Heart left ventricle (tissue), 13 donors: ENCODE measurements at regions not wholly inside any gene's neighbourhood (a gene's known extent, or its start where the extent isn't known, plus 50 kb on each side); places are given as distances from the start of the nearest gene placed in this dataset.

ENCODE experiments used
- POLR2A ChIP-seq, 2 donors: fragments of 450-650 bp; IDR thresholded peaks; one replicate each; pipeline ENCODE4 v1.6.1; 2017; ENCODE audit warnings: antibody characterized with exemption in 2 of 2, mild to moderate bottlenecking in 2 of 2, moderate library complexity in 2 of 2
- TF ChIP-seq, protein P1 (sequence below), 12 donors: fragments of 200-600 bp; sonication (generic) in 4 of 12; IDR thresholded peaks; one replicate each; pipeline versions ENCODE4 v1.5.0 to v1.8.0; 2018 to 2022; ENCODE audit warnings: antibody characterized with exemption in 12 of 12, mild to moderate bottlenecking in 5 of 12
- donor health status: ischemic (EF 13 %, LVEDD 7.1; RV severe dilation, severe dysfunction).
- donor health status: DM: no; HTN: yes; CAD: no.
- donor health status: DM: no; HTN: no; CAD: no.
- donor health status: ischemic (EF 25% LVEDD 6.9; RV normal size, moderate dysfunction).
- donor health status: ischemic (EF 25% LVEDD 5.7; RV mildly dilated, moderate dysfunction).
- donor health status: ischemic (EF 35%, LVEDD 5.7; RV mildly dilated, moderate dysfunction).
- donor health status: nonischemic (EF 11% LVEDD 7.7; RV severe dilation, severe dysfunction).
- donor health status: DM: yes; HTN: yes; CAD: no.
- donor health status: PGD.
- donor health status: ischemic (EF 29% LVEDD 5.4; RV normal size, mild dysfunction).
- donor health status: nonischemic (EF 23%, LVEDD 6.1; RV moderate dilation, normal function).

DNA sequence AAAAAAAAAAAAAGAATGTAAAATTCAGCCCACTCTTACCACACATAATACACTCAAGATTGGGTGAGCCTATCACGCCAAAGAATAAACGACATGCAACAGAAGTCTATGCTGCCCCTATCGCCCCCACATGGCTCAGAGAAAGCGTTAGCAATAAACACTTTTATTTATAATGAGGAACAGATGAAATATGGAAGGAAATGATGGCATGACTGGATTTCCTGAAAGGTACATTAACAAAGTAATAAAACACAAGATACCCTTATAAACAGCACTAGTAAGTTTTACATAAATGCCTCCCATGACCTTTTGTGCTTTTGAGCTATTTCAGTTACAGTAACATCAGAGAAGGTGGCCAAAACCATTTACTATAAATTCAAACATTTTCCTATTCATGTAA, 71.4 kb upstream of the SCAF8 start:
- TF ChIP-seq, protein P1, sequence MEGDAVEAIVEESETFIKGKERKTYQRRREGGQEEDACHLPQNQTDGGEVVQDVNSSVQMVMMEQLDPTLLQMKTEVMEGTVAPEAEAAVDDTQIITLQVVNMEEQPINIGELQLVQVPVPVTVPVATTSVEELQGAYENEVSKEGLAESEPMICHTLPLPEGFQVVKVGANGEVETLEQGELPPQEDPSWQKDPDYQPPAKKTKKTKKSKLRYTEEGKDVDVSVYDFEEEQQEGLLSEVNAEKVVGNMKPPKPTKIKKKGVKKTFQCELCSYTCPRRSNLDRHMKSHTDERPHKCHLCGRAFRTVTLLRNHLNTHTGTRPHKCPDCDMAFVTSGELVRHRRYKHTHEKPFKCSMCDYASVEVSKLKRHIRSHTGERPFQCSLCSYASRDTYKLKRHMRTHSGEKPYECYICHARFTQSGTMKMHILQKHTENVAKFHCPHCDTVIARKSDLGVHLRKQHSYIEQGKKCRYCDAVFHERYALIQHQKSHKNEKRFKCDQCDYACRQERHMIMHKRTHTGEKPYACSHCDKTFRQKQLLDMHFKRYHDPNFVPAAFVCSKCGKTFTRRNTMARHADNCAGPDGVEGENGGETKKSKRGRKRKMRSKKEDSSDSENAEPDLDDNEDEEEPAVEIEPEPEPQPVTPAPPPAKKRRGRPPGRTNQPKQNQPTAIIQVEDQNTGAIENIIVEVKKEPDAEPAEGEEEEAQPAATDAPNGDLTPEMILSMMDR (IDR thresholded peaks at IDR 0.05), result no peak
- no peak for TF ChIP-seq POLR2A (IDR thresholded peaks at IDR 0.05)
